ENCODE measurements at regions not wholly inside any gene's neighbourhood (a gene's known extent, or its start where the extent isn't known, plus 50 kb on each side); places are given as distances from the start of the nearest gene placed in this dataset.

- Histone ChIP-seq H3K79me2 (ENCODE audit: control insufficient read depth, insufficient read depth, low read length) (no peaks in the 10 kb centered on the region), H3K27ac (ENCODE audit: extremely low read depth, low read depth, low read length) (no peak overlapping the region), H3K9me3 (replicated peaks; ENCODE audit: control insufficient read depth, insufficient read depth, low read depth, low read length) (no peaks in the 10 kb centered on the region), H3K27me3 (ENCODE audit: control insufficient read depth in 2 of 2, insufficient read depth in 2 of 2, low read length in 2 of 2) (no peaks in the 10 kb centered on the region), H4K20me1 (replicated peaks; ENCODE audit: control insufficient read depth, insufficient read depth, low read length) (no peaks in the 10 kb centered on the region), H3K9ac (ENCODE audit: insufficient read depth in 1 of 2, low read depth in 2 of 2, low read length in 2 of 2) (no peak overlapping the region), H3K4me2 (ENCODE audit: insufficient read depth, low read length) (no peak overlapping the region), H2AFZ (ENCODE audit: low read depth, low read length) (no peak overlapping the region), H3K9me1 (ENCODE audit: control insufficient read depth, insufficient read depth, low read length) (no peaks in the 10 kb centered on the region), H3K36me3 (ENCODE audit: control insufficient read depth, insufficient read depth, low read length) (no peaks in the 10 kb centered on the region), H3K4me3 (no peak overlapping the region), H3K4me1 (replicated peaks in 1 of 2; ENCODE audit: control insufficient read depth in 2 of 2, insufficient read depth in 2 of 2, low read length in 2 of 2) (no peaks in the 10 kb centered on the region)
- WGBS (ENCODE audit: insufficient coverage, low coverage, missing lambda C conversion rate): 11% methylated on average over 3 of the region's 3 CpGs
- no peak for FAIRE-seq
- CTCF ChIA-PET (ENCODE audit: low intra/inter-chr PET ratio): no interaction called here
- POLR2A ChIA-PET: no interaction called here
- intact Hi-C loops (cut with micrococcal nuclease) (no loop called here), in situ Hi-C loops (cut with MboI) (no loop called here)
- DNase-seq (ENCODE audit: extremely low read depth in 1 of 4, low spot score in 3 of 4): no peak
- BruUV-seq (replicated peaks): no TSS peak
- no peak for ATAC-seq
- TF ChIP-seq DIDO1 (tag; IDR thresholded peaks at IDR 0.05; ENCODE audit: low read depth): no peak
- no peak for TF ChIP-seq ZNF507 (tag; conservative IDR thresholded peaks at IDR 0.05)
- TF ChIP-seq TSC22D4 (tag; IDR thresholded peaks at IDR 0.05): no peak
- no peak for TF ChIP-seq SAFB (IDR thresholded peaks at IDR 0.05; ENCODE audit: borderline replicate concordance, low read depth, low read length)
- TF ChIP-seq ZNF174 (CRISPR knock-in tag; IDR thresholded peaks at IDR 0.05): no peak
- TF ChIP-seq ETV5 (CRISPR knock-in tag; IDR thresholded peaks at IDR 0.05; ENCODE audit: low read depth): no peak
- TF ChIP-seq HDAC8 (tag; IDR thresholded peaks at IDR 0.05): no peak
- no peak for TF ChIP-seq SRSF7 (optimal IDR thresholded peaks at IDR 0.05; ENCODE audit: low read depth, low read length)
- TF ChIP-seq, protein P1, sequence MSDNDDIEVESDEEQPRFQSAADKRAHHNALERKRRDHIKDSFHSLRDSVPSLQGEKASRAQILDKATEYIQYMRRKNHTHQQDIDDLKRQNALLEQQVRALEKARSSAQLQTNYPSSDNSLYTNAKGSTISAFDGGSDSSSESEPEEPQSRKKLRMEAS (CRISPR knock-in tag; IDR thresholded peaks at IDR 0.05): no peak
- TF ChIP-seq HMGN3 (IDR thresholded peaks at IDR 0.05; ENCODE audit: borderline replicate concordance, extremely low read depth, insufficient read length, low read depth, low read length): no peak
- TF ChIP-seq RFX1 (IDR thresholded peaks at IDR 0.05): no peak
- TF ChIP-seq, protein P2, sequence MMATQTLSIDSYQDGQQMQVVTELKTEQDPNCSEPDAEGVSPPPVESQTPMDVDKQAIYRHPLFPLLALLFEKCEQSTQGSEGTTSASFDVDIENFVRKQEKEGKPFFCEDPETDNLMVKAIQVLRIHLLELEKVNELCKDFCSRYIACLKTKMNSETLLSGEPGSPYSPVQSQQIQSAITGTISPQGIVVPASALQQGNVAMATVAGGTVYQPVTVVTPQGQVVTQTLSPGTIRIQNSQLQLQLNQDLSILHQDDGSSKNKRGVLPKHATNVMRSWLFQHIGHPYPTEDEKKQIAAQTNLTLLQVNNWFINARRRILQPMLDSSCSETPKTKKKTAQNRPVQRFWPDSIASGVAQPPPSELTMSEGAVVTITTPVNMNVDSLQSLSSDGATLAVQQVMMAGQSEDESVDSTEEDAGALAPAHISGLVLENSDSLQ (IDR thresholded peaks at IDR 0.05): no peak
These were observed 266.9 kb downstream of the RASSF9 start for GRCh38 chr12:85569261-85569660.

Data from K562 (cell line).